DMS153 (cell line): ENCODE measurements at regions not wholly inside any gene's neighbourhood (a gene's known extent, or its start where the extent isn't known, plus 50 kb on each side); places are given as distances from the start of the nearest gene placed in this dataset.
"Not testable (repeated sequence)": the region's sequence is repeated elsewhere in the genome, so short reads cannot be mapped to it uniquely, and the experiment has no call there.

ENCODE experiments used
- DNase-seq: peaks from one replicate; lab custom pipeline; 2025; lab: John Stamatoyannopoulos, UW

GRCh38 chr7:136117539-136117938, 140.4 kb upstream of the MTPN start:
- DNase-seq: no peak

- DNase-seq: no peak
Measured at GRCh38 chr7:136116186-136116585, 139.0 kb upstream of the MTPN start.

GRCh38 chr7:136114966-136115762, 138.0 kb upstream of the MTPN start:
- DNase-seq: no peak

GRCh38 chr7:136114467-136114866, 137.3 kb upstream of the MTPN start:
- DNase-seq: not testable (repeated sequence)

GRCh38 chr7:136109037-136109436, 131.9 kb upstream of the MTPN start:
- DNase-seq: not testable (repeated sequence)

GRCh38 chr7:136105191-136105590, 128.0 kb upstream of the MTPN start:
- DNase-seq: no peak

- DNase-seq: no peak
Measured at GRCh38 chr7:136104269-136104603, 127.1 kb upstream of the MTPN start.

GRCh38 chr7:136103545-136104268, 126.5 kb upstream of the MTPN start:
- no peak for DNase-seq

- DNase-seq: no peak
Measured at GRCh38 chr7:136102881-136103280, 125.7 kb upstream of the MTPN start.

- not testable (repeated sequence) for DNase-seq
Measured at GRCh38 chr7:136092714-136093113, 115.6 kb upstream of the MTPN start.

- DNase-seq: no peak
Measured at GRCh38 chr7:136087881-136088280, 110.7 kb upstream of the MTPN start.

- peak; percentile 45 for DNase-seq
Measured at GRCh38 chr7:136086712-136087111, 109.6 kb upstream of the MTPN start.

- no peak for DNase-seq
Measured at GRCh38 chr7:136079934-136080333, 102.8 kb upstream of the MTPN start.

GRCh38 chr7:136079478-136079892, 102.3 kb upstream of the MTPN start:
- no peak for DNase-seq

GRCh38 chr7:136079066-136079465, 101.9 kb upstream of the MTPN start:
- DNase-seq: no peak

GRCh38 chr7:136078630-136079029, 101.5 kb upstream of the MTPN start:
- no peak for DNase-seq

GRCh38 chr7:136076954-136077353, 99.8 kb upstream of the MTPN start:
- no peak for DNase-seq

GRCh38 chr7:136074843-136075242, 97.7 kb upstream of the MTPN start:
- DNase-seq: peak; percentile 80

GRCh38 chr7:136072447-136072846, 95.3 kb upstream of the MTPN start:
- DNase-seq: no peak

GRCh38 chr7:136070736-136071505, 93.8 kb upstream of the MTPN start:
- no peak for DNase-seq

- no peak for DNase-seq
Measured at GRCh38 chr7:136069840-136070529, 92.8 kb upstream of the MTPN start.

- DNase-seq: no peak
Measured at GRCh38 chr7:136067277-136067676, 90.1 kb upstream of the MTPN start.
